Lower leg skin (tissue), 3 donors: ENCODE measurements at regions not wholly inside any gene's neighbourhood (a gene's known extent, or its start where the extent isn't known, plus 50 kb on each side); places are given as distances from the start of the nearest gene placed in this dataset.

Source experiments
- CTCF ChIP-seq, 3 donors: fragments of 450-650 bp; IDR thresholded peaks; one replicate each; pipeline ENCODE4 v1.5.1; 2016; ENCODE audit warnings: antibody characterized with exemption in 3 of 3, mild to moderate bottlenecking in 3 of 3, moderate library complexity in 2 of 3
- POLR2A ChIP-seq, 2 donors: fragments of 450-650 bp; IDR thresholded peaks; one replicate each; pipeline ENCODE4 v1.6.1; 2016 to 2017; ENCODE audit warnings: antibody characterized with exemption in 2 of 2, mild to moderate bottlenecking in 1 of 2, moderate library complexity in 1 of 2

GRCh38 chr20:4066551-4066950, 51.2 kb upstream of the RNF24 start:
- no peak for TF ChIP-seq CTCF (IDR thresholded peaks at IDR 0.05)
- no peak for TF ChIP-seq POLR2A (IDR thresholded peaks at IDR 0.05)
